ENCODE measurements at regions not wholly inside any gene's neighbourhood (a gene's known extent, or its start where the extent isn't known, plus 50 kb on each side); places are given as distances from the start of the nearest gene placed in this dataset.

- H3K27me3 Mint-ChIP-seq (ENCODE audit: low read depth in 3 of 3): no peaks in the 10 kb centered on the region
- no peak overlapping the region for H3K27ac Mint-ChIP-seq
- no peaks in the 10 kb centered on the region for H3K36me3 ChIP-seq (replicated peaks in 1 of 2; ENCODE audit: control insufficient read depth in 1 of 2, insufficient read depth in 2 of 2, low read length in 2 of 2)
- H3K4me1 Mint-ChIP-seq: no peaks in the 10 kb centered on the region
- H3K36me3 Mint-ChIP-seq: no peaks in the 10 kb centered on the region
- peaks cover 0 to 6% of the 10 kb centered on the region in 2 donors for H3K9me3 ChIP-seq (replicated peaks in 1 of 2; ENCODE audit: control insufficient read depth in 1 of 2, insufficient read depth in 1 of 2, low read length in 2 of 2)
- no peaks in the 10 kb centered on the region for H3K27me3 ChIP-seq (ENCODE audit: control insufficient read depth in 2 of 2, insufficient read depth in 2 of 2, low read length in 2 of 2)
- no peak for DNase-seq
- no peak overlapping the region for H3K9ac ChIP-seq (ENCODE audit: insufficient read depth, low read length, poor library complexity, severe bottlenecking)
- H3K4me3 Mint-ChIP-seq: no peak overlapping the region
- H3K27ac ChIP-seq (ENCODE audit: low read depth in 1 of 2, low read length in 2 of 2): no peak overlapping the region
- WGBS (ENCODE audit: insufficient coverage): no CpG with 5 or more reads among the region's 2 CpGs
- no peak for TF ChIP-seq CTCF (IDR thresholded peaks at IDR 0.05)
- intact Hi-C loops (cut with micrococcal nuclease): no loop called here
- peaks cover 0 to 17% (median 6%) of the 10 kb centered on the region in 7 donors for H3K9me3 Mint-ChIP-seq
- H3K4me3 ChIP-seq (replicated peaks in 1 of 3; ENCODE audit: low read depth in 2 of 3, low read length in 3 of 3): no peak overlapping the region
- H3K4me1 ChIP-seq (ENCODE audit: control insufficient read depth in 1 of 2, insufficient read depth in 2 of 2, low read length in 2 of 2): no peaks in the 10 kb centered on the region
- no peaks in the 10 kb centered on the region for H3K79me2 ChIP-seq (ENCODE audit: insufficient read depth, low read length)
- H4K20me1 ChIP-seq (ENCODE audit: insufficient read depth, low read length): no peaks in the 10 kb centered on the region
- H2AFZ ChIP-seq (ENCODE audit: insufficient read depth, low read depth, low read length, poor library complexity, severe bottlenecking): no peak overlapping the region
- H3K4me2 ChIP-seq (replicated peaks; ENCODE audit: extremely low read depth, low read length, poor library complexity, severe bottlenecking): no peak overlapping the region
Measured at GRCh38 chr12:60052483-60052882, 456.7 kb downstream of the SLC16A7 start.

- H3K4me2 ChIP-seq (replicated peaks; ENCODE audit: extremely low read depth, low read length, poor library complexity, severe bottlenecking): no peak overlapping the region
- Mint-ChIP-seq H3K4me3 (no peak overlapping the region), H3K27ac (no peak overlapping the region), H3K9me3 (peaks cover 2 to 12% (median 5%) of the 10 kb centered on the region in 7 donors), H3K27me3 (ENCODE audit: low read depth in 3 of 3) (peaks cover 0 to 2% (median 0%) of the 10 kb centered on the region in 3 donors), H3K4me1 (no peaks in the 10 kb centered on the region), H3K36me3 (no peaks in the 10 kb centered on the region)
- intact Hi-C loops (cut with micrococcal nuclease): no loop called here
- H3K9me3 ChIP-seq (replicated peaks in 1 of 2; ENCODE audit: control insufficient read depth in 1 of 2, insufficient read depth in 1 of 2, low read length in 2 of 2): peaks cover 0 to 4% of the 10 kb centered on the region in 2 donors
- no peaks in the 10 kb centered on the region for H3K27me3 ChIP-seq (ENCODE audit: control insufficient read depth in 2 of 2, insufficient read depth in 2 of 2, low read length in 2 of 2)
- DNase-seq: no peak
- no peaks in the 10 kb centered on the region for H3K36me3 ChIP-seq (replicated peaks in 1 of 2; ENCODE audit: control insufficient read depth in 1 of 2, insufficient read depth in 2 of 2, low read length in 2 of 2)
- TF ChIP-seq CTCF (IDR thresholded peaks at IDR 0.05): no peak
- H3K27ac ChIP-seq (ENCODE audit: low read depth in 1 of 2, low read length in 2 of 2): no peak overlapping the region
- H3K9ac ChIP-seq (ENCODE audit: insufficient read depth, low read length, poor library complexity, severe bottlenecking): no peak overlapping the region
- no peaks in the 10 kb centered on the region for H3K79me2 ChIP-seq (ENCODE audit: insufficient read depth, low read length)
- no peaks in the 10 kb centered on the region for H4K20me1 ChIP-seq (ENCODE audit: insufficient read depth, low read length)
- H3K4me1 ChIP-seq (ENCODE audit: control insufficient read depth in 1 of 2, insufficient read depth in 2 of 2, low read length in 2 of 2): no peaks in the 10 kb centered on the region
- no peak overlapping the region for H2AFZ ChIP-seq (ENCODE audit: insufficient read depth, low read depth, low read length, poor library complexity, severe bottlenecking)
- H3K4me3 ChIP-seq (replicated peaks in 1 of 3; ENCODE audit: low read depth in 2 of 3, low read length in 3 of 3): no peak overlapping the region
Measured at GRCh38 chr12:60059180-60059579, 463.4 kb downstream of the SLC16A7 start.

Measured in CD14-positive monocyte (primary cell).